GM19372 (cell line): ENCODE measurements at regions not wholly inside any gene's neighbourhood (a gene's known extent, or its start where the extent isn't known, plus 50 kb on each side); places are given as distances from the start of the nearest gene placed in this dataset.

Experiments
- ATAC-seq: cut with Tn5 transposase; IDR thresholded peaks from one replicate; pipeline ENCODE4 v1.9.1; 2021; ENCODE audit warnings: mild to moderate bottlenecking, low read depth, moderate library complexity; ENCODE audit not compliant: unreplicated experiment

DNA sequence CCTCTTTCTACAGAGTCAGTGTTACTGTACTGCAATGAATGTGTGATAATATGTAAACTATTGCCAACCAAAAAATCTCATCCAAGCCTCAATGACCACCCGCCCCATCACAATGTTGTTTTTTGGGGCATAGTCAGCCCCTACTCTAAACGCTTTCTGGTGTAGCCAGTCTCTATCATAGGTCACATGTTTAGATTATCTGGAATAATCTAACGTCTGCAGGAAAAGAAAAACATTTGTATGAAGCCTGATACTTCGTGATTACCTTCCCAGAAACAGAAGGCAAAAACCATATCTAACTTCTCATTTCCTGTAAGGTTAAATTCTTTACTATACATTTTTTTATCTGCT is 1331.8 kb upstream of the GBE1 start:
- ATAC-seq, result no peak

DNA sequence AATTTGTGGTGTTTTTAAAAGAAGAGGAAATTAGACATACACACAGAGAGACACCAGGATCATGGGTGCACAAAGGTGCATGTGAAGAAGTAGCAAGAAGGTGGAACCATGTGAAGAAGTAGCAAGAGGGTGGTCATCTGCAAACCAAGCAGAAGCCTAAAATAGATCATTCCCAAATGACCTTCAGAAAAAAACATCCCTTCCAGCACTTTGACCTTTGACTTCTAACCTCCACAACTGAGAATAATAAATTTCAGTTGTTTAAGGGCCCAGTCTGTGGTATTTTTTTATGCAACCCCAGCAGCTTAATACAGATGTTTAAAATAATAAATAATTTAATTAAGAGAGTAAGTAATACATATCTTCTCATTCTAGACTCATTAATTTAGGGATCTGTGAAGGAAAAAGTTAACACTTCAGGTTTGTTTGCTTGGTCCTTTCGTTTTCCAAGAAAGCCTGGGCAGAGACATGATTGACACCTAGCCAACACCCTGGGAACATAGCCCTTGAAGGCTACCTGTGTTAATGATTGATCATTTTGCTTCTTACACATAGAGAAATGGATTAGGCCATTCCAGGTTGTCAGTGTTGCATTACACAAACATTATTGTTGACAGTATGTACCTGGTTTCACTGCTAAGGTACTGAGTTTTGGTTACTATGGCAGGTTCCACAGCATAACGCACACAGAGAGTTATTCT is 1331.2 kb upstream of the GBE1 start:
- no peak for ATAC-seq

DNA sequence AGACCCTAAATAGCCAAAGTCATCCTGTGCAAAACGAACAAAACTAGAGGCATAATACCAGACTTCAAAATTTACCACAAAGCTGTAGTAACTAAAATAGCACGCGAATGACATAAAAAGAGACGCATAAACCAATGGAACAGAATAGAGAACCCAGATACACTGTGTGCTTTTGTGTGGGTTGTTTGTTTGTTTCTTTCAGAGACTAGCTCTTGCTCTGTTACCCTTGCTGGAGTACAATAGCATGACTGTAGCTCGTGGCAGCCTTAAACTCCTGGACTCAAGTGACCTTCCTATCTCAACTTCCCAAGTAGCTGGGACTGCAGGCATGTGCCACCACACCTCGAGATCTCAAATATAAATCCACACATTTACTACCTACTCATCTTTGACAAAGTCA is 1314.6 kb upstream of the GBE1 start:
- no peak for ATAC-seq

DNA sequence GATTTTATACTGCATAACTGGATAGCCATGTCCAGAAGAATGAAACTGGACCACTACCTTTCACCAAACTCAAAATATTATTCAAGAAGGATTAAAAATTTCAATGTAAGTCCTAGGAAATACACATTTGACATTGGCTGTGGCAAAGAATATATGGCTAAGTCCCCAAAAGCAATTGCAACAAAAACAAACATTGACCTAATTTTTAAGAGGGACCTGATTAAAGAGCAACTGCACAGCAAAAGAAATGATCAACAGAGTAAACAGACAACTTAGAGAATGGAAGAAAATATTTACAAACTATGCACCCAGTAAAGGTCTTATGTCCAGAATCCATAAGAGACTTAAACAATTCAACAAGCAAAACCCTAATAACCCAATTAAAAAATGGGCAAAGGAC is 1313.0 kb upstream of the GBE1 start:
- ATAC-seq, result no peak

DNA sequence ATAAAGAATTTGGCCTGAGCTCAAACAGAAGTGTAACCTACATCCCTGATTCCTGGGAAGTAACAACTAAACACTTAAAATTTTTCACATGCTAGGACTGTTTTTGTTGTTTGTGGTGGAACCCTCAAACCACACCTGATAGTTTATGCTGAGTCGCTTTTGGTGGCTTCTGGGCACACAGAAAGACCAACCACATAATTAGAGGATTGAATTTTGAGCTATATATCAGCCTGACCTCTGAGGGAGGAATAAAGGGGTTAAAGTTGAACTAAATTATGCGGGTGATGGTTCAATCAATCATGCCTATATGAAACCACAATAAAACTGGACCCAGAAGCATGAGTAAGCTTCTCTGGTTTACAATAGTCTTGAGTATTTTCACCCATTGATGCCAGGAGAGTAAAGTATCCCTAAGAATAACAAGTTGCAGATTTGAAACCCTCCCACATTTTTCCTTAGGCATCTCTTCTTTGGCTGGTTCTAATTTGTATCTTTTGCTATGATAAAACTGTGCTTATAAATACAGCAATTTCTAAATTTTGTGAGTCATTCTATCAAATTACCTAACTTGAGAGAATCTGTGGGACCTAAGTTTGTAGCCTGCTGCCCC is 1304.5 kb upstream of the GBE1 start:
- no peak for ATAC-seq

DNA sequence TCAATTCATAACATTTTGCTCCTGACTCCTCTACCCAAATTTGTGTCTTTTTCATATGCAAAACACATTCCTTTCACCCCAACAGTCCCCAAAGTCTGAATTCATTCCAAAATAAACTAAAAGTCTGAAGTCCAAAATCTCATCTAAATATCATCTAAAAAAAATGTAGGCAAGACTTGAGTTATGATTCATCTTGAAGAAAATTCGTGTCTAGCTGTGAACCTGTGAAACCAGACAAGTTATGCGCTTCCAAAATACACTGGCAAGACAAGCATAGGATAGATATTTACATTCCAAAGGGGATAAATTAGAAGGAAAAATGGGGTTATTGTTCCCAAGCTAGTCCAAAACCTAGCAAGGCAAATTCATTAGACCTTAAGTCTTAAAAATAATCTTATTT is 1302.0 kb upstream of the GBE1 start:
- ATAC-seq, result no peak

DNA sequence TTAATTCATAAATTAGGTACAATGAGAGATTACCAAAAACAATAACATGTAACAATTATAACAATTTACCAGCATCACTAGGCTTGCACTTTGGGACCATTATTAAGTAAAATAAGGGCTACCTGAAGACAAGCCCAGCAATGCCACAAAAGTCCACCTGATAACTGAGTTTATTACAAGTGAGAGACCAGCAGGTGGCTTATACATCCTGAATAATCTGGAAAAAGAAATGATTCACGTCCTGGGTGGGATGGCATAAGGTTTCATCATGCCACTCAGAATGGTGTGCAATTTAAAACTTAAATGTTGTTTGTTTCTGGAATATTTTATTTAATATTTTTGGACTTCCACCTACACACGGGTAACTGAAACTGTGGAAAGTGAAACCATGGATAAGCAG is 1287.1 kb upstream of the GBE1 start:
- no peak for ATAC-seq

DNA sequence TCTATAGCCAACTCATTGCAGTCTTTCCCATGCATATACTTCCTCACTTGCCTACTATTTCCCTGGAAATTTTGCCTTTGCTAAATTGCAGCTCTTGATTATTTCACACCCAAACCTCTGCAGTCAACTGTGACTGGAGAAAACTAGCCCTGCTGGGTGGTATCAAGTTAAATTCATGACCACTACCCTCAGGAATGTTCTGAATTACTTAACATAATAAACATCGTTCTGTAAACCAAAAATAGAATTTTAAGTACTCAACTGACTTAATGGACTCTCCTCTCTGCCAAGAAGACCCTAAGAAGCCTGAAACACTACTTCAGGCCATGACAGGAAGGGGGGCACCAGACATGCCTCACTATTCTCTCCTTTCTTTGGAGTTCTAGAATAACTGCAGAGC is 1278.0 kb upstream of the GBE1 start:
- ATAC-seq, result no peak

DNA sequence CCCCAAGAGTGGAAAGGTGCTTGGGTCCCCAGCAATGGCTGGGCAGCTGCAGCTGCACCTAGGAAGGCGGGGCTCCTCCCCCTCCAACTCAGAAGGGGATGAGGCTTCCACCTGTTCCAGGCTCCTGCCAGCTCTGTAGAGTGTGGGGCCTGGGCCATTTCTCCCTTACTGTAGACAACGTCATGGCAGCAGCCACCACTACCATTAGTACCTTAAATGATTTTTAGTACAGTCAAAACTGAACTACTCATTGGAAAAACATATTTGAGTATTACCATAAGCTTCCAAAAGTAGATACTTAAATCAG is 1274.2 kb upstream of the GBE1 start:
- ATAC-seq, result no peak

DNA sequence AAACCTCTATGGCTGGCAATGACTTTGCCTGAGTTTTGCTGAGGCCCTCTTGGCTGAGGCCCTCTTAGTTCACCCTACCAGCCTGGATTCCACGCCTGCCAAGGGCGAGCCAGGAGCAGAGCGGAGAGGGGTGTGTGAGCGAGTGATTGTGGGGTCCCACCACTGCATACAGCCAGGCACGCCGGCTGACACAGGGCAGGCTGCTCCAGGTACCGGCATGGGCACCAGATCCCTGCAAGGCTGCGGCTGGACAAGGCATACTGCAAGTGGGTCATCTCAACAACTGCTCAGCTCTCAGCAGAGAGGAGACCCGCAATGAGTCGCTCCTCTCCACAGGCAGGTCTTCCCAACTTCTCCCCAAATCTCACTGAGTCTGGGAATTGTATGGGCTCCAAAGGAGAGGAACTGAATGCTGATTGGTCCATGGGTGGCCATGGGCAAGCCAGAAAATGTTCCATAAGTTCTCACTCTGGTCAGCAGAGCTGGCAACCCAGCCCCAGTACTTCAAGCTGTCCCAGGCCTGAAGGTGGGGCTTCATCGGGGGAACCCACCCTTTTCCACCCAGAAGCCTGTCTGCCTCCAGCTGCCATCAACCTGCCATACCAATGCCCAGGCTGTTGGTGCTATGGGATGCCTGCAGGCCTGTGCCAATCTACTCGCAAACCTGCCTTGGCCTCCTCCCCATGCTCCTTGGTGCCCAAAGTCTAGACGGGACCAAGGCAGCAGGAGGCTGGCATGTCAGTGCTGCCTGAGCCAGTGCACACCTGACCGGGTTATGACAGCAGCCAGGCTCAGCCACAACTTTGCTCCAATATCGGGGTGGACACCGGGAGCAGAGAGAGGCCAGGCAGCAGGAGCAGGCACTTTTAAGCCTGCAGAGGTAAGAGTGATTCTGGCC is 1273.6 kb upstream of the GBE1 start:
- ATAC-seq, result no peak

DNA sequence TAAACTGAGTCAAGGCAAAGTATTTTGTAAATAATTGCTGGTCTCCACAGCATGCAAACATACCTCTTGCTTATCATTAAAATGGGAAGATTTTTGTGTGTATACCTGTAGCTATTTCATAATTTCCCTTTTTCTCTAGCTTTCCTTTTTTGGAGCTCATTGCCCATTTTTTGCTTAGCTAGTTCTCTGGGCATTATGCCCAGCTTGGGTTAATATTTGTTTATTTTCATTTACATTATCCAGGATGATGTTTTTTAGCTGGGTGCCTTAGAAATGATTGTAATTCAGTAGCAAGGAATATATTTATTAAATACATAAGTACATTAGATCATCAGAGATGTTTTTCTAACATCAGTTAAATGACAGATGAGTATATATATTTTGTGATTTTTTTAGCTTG is 1271.7 kb upstream of the GBE1 start:
- no peak for ATAC-seq

DNA sequence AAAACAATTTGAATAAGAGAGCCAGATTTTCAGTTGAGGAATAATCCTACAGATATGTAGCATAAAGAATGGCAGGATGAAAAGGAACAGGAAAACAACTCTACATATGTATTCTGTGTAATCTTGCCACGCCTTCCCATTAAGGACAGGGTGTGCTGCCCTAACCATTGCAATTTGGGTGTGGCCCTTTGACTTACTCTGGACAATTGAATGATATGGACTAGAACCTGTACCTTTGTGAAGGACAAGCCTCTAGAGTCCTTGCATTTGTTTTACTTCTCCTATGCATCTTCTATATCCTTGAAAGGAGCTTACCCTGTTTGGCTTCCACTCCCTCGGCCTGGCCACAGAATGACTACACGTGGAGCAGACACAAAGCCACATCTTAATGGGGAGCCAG is 1261.6 kb upstream of the GBE1 start:
- no peak for ATAC-seq

DNA sequence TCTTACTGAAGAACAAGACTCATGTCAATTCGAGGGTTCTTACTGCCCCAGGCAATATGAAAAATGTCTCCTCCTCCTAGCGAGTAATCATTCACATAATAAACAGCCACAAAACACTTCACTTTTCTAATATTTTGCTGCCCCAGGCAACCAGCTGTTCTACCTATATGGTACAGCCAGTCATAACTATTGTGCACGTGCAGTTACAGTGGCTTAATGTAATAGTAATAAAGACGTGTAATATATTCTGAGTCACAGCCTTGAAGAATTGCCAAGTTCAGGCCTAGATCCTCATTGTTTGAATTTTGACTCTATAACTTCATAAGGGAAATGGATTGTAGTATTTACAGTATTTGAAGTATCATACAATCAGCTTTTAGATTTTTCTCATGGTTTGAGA is 1250.0 kb upstream of the GBE1 start:
- no peak for ATAC-seq

DNA sequence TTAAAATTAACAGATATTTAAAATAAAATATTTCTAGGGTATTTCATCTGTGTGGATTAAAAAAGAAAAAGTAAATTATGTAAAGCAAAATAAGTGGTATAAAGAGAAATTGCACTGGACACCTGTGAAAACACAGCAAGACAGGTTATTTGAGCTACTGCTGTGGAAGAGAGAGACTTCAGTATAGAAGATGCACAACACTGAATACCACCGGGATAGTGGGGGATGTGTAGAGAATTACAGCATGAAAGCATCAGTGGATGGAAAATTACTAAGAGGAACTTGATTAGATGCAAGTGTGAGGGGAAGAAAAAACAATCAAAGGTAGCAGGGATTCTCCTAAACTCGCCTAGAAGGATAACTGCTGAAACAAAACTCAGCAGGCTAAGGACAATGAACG is 1242.5 kb upstream of the GBE1 start:
- ATAC-seq, result no peak

DNA sequence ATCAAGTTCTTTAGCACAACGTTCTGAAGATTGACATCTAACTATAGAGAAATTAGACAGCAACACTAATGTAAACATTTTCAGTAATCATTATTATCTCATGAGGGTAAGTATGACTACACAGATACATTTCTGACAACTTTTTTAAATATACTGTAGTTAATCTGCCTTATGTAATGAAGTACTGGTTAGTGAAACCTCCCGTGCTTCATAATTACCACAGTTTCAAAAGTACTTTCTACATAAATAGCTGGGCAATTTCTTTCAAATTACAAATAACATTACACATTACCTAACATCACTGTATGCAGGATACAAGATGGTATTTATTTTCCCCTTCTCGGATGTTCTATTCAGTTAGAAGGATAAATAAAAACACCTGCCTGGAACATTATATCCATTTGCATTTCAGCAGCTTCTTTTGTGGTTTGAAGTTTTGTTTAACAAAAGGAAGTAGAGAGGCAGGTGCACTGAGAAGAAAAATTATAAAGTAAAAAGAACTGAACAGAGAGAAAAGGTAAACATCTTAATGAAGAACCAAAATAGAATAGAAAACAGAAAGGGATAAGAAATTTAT is 1241.5 kb upstream of the GBE1 start:
- ATAC-seq, result no peak

DNA sequence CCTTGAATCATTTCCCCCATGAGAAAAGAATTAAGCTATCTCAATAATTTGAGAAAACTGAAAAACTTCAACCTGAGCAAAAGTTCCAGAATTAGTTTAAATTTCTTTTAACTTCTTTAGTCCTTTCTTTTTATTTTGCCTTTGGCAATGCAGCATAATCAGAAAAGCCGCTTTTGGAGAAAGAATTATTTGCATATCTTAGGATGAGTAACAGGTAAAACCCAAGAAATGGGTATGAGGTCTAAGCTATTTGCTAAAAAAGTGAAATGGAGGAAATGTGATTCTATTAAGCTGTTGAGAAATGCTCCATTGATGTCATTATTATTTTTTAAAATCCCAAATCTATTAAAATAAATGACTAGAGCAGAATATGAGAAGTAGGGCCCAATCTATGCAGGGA is 1238.3 kb upstream of the GBE1 start:
- no peak for ATAC-seq

DNA sequence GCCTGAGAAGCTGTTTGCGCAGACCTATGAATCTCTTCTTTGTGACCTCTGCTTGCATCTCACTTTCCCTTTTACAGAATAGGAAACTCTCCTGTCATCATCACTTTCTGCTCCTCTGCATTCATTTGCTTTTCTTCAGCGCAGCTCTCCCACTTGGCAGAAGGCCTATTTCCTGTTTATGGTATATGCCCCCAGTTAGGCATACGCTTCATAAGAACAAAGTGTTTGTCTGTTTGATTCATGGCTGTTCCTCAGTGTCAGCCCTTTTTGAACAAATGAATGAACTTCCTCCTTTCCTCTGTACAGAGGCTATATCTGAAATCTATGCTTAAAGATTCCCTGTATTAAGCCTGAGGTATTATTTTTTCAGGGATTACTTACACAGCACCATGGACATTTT is 1216.9 kb upstream of the GBE1 start:
- ATAC-seq, result no peak

DNA sequence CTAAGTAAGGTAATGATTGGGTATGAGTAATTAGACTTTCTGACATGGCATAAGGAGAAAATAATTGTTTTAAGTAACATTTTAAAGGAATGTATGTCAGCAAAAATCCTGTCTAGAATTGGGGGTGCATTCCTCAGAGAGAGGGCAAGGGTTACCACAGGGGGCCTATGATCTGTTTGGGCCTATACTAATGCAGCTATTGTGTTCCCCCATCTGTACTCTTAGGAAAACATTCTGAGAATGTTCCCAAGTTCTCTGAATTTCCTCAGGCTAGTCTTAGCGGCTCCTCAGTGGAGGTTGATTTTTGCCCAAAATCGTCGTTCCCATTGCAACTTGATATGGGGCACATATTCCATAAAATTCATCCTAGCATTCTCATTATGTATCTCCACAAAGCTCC is 1216.4 kb upstream of the GBE1 start:
- no peak for ATAC-seq

DNA sequence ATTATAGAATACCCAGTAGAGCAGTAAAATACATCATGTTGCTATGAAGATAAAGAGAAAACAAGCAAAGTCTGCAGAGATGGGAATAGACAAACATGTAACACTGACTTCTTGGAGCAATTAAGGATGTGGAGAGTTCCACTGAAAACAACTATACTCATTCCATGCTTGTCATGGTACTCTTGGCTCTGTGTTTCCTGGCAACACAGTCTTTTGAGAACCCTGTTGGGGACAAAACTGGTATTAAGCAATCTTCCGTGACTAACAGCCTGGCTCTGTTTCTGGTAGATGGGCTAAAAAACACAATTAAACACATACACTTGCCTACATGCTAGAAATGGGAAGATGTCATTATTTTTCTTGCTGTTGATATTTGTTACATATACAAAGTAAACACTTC is 1212.3 kb upstream of the GBE1 start:
- ATAC-seq, result no peak

DNA sequence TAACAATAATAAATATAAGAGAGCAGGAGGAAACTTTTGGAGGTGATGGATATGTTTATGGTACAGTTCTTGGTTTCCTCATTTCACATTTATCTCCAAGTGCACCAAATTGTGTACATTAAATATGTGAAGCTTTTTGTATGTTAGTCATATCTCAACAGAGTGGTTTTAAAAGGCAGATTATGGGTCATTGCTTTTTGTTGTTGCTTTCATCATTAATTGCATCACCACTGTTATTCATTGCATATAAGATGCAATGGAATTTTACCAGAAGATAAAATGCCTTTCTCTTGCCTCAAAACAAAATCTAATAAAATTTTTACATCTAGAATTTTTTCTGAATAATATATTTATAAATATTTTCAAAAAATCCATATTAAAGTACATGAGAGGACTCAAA is 1198.9 kb upstream of the GBE1 start:
- no peak for ATAC-seq

DNA sequence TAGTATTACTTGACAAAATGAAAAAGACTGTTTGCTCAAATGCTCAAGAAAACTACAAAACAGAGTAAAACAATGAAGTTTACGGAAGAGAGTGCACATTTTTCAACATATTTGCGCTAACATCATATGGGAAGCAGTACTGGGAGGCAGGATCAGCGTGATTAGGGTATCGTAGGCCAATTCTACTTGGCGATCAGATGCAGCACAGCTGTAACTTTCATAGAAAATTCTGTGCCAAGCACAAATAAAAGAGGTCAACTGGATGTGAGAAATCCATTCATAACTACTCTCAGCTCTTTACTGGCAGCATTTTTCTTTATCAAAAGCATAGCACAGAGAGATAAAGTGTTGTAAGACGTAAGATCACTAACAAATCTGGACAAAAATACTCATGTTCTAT is 1196.3 kb upstream of the GBE1 start:
- no peak for ATAC-seq

DNA sequence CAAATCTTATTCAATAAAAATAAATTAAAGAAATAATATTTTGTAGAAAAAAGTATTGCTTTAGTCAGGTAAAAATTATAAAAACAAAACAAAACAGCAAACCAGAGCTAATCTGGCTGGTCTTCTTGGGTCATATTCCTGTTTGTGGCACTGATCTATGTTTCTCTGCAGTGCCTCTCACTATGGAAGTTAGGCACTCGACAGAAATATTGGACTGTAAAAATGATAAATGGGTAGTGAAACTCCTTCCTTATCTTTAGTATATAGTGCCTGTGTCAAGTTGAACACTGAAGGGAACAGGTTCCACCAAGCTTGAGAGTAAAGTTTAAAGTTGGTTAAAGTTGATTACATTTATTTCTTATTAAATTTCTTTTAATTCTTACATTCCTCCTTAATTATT is 1195.6 kb upstream of the GBE1 start:
- ATAC-seq, result no peak
